C4-2B (cell line): ENCODE measurements at regions not wholly inside any gene's neighbourhood (a gene's known extent, or its start where the extent isn't known, plus 50 kb on each side); places are given as distances from the start of the nearest gene placed in this dataset.
"Not testable (repeated sequence)": the region's sequence is repeated elsewhere in the genome, so short reads cannot be mapped to it uniquely, and the experiment has no call there.

Source experiments
- CTCF ChIP-seq: fragments of 450-650 bp; conservative IDR thresholded peaks from 2 replicates; pipeline ENCODE4 v1.5.1; 2017; ENCODE audit warnings: mild to moderate bottlenecking
- ZFX ChIP-seq: fragments of 450-650 bp; IDR thresholded peaks from 2 replicates; pipeline ENCODE4 v1.6.1; 2017

DNA sequence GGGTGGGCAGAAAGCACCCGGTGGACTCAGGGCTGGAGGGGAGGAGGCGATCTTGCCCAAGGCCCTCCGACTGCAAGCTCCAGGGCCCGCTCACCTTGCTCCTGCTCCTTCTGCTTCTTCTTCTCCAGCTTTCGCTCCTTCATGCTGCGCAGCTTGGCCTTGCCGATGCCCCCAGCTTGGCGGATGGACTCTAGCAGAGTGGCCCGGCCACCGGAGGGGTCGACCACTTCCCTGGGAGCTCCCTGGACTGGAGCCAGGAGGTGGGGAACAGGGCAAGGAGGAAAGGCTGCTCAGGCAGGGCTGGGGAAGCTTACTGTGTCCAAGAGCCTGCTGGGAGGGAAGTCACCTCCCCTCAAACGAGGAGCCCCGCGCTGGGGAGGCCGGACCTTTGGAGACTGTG is 265.3 kb downstream of the OR4F29 start:
- TF ChIP-seq CTCF, ZFX: not testable (repeated sequence)
